ENCODE measurements at regions not wholly inside any gene's neighbourhood (a gene's known extent, or its start where the extent isn't known, plus 50 kb on each side); places are given as distances from the start of the nearest gene placed in this dataset.

GRCh38 chr6:33924681-33925080 lies 120.9 kb upstream of the MLN start:
- CTCF ChIA-PET (ENCODE audit: unreplicated experiment): no interaction called here
- no peak for DNase-seq (ENCODE audit: low spot score)
- Histone ChIP-seq H3K4me2 (ENCODE audit: low read length) (no peak overlapping the region), H3K4me3 (ENCODE audit: low read depth, low read length, poor library complexity, severe bottlenecking) (no peak overlapping the region), H3K36me3 (ENCODE audit: insufficient read depth, low read length) (no peaks in the 10 kb centered on the region), H2AFZ (ENCODE audit: low read length) (no peak overlapping the region), H4K20me1 (ENCODE audit: insufficient read depth, low read length) (no peaks in the 10 kb centered on the region), H3K79me2 (ENCODE audit: insufficient read depth, low read depth, low read length) (no peaks in the 10 kb centered on the region), H3K4me1 (ENCODE audit: insufficient read depth, low read length, poor library complexity, severe bottlenecking) (no peaks in the 10 kb centered on the region), H3K9me3 (ENCODE audit: low read length) (no peaks in the 10 kb centered on the region), H3K9me2 (ENCODE audit: insufficient read depth, low read length) (no peaks in the 10 kb centered on the region), H3K27ac (ENCODE audit: low read depth, low read length, poor library complexity, severe bottlenecking) (no peak overlapping the region)
- no TSS peak for BruUV-seq (replicated peaks)
- POLR2A ChIA-PET: no interaction called here
- intact Hi-C loops (cut with micrococcal nuclease; ENCODE audit: unreplicated experiment): no loop called here
- no peak for TF ChIP-seq EZH2phosphoT487 (IDR thresholded peaks at IDR 0.05; ENCODE audit: borderline replicate concordance, low read depth, low read length)
- TF ChIP-seq CTCF (conservative IDR thresholded peaks at IDR 0.05; ENCODE audit: low read length): no peak

- H2AFZ ChIP-seq (ENCODE audit: low read length): no peak overlapping the region
- no peak overlapping the region for H3K27ac ChIP-seq (ENCODE audit: low read depth, low read length, poor library complexity, severe bottlenecking)
- no peaks in the 10 kb centered on the region for H4K20me1 ChIP-seq (ENCODE audit: insufficient read depth, low read length)
- H3K9me3 ChIP-seq (ENCODE audit: low read length): no peaks in the 10 kb centered on the region
- no peak for DNase-seq (ENCODE audit: low spot score)
- no peaks in the 10 kb centered on the region for H3K4me1 ChIP-seq (ENCODE audit: insufficient read depth, low read length, poor library complexity, severe bottlenecking)
- BruUV-seq (replicated peaks): no TSS peak
- H3K4me2 ChIP-seq (ENCODE audit: low read length): no peak overlapping the region
- CTCF ChIA-PET (ENCODE audit: unreplicated experiment): no interaction called here
- no peak overlapping the region for H3K4me3 ChIP-seq (ENCODE audit: low read depth, low read length, poor library complexity, severe bottlenecking)
- no peaks in the 10 kb centered on the region for H3K9me2 ChIP-seq (ENCODE audit: insufficient read depth, low read length)
- POLR2A ChIA-PET: interaction anchor here (0.6 kb wide), 1 partner anchor 45 kb away, joined by 3 read pairs; no protein-coding TSS in a partner anchor
- no peaks in the 10 kb centered on the region for H3K36me3 ChIP-seq (ENCODE audit: insufficient read depth, low read length)
- no peaks in the 10 kb centered on the region for H3K79me2 ChIP-seq (ENCODE audit: insufficient read depth, low read depth, low read length)
- no peak for TF ChIP-seq EZH2phosphoT487 (IDR thresholded peaks at IDR 0.05; ENCODE audit: borderline replicate concordance, low read depth, low read length)
- TF ChIP-seq CTCF (conservative IDR thresholded peaks at IDR 0.05; ENCODE audit: low read length): no peak
- intact Hi-C loops (cut with micrococcal nuclease; ENCODE audit: unreplicated experiment): no loop called here
Measured at GRCh38 chr6:33923857-33924514, 120.2 kb upstream of the MLN start.

GRCh38 chr6:33921745-33922144 lies 117.9 kb upstream of the MLN start:
- H4K20me1 ChIP-seq (ENCODE audit: insufficient read depth, low read length): no peaks in the 10 kb centered on the region
- no peaks in the 10 kb centered on the region for H3K4me1 ChIP-seq (ENCODE audit: insufficient read depth, low read length, poor library complexity, severe bottlenecking)
- DNase-seq (ENCODE audit: low spot score): no peak
- no peaks in the 10 kb centered on the region for H3K79me2 ChIP-seq (ENCODE audit: insufficient read depth, low read depth, low read length)
- intact Hi-C loops (cut with micrococcal nuclease; ENCODE audit: unreplicated experiment): no loop called here
- no peak overlapping the region for H3K4me2 ChIP-seq (ENCODE audit: low read length)
- ChIA-PET CTCF (ENCODE audit: unreplicated experiment) (no interaction called here), POLR2A (no interaction called here)
- no TSS peak for BruUV-seq (replicated peaks)
- H2AFZ ChIP-seq (ENCODE audit: low read length): no peak overlapping the region
- no peaks in the 10 kb centered on the region for H3K36me3 ChIP-seq (ENCODE audit: insufficient read depth, low read length)
- no peaks in the 10 kb centered on the region for H3K9me3 ChIP-seq (ENCODE audit: low read length)
- TF ChIP-seq CTCF (conservative IDR thresholded peaks at IDR 0.05; ENCODE audit: low read length) (no peak), EZH2phosphoT487 (IDR thresholded peaks at IDR 0.05; ENCODE audit: borderline replicate concordance, low read depth, low read length) (no peak)
- H3K27ac ChIP-seq (ENCODE audit: low read depth, low read length, poor library complexity, severe bottlenecking): no peak overlapping the region
- H3K4me3 ChIP-seq (ENCODE audit: low read depth, low read length, poor library complexity, severe bottlenecking): no peak overlapping the region
- H3K9me2 ChIP-seq (ENCODE audit: insufficient read depth, low read length): no peaks in the 10 kb centered on the region
